ENCODE measurements at regions not wholly inside any gene's neighbourhood (a gene's known extent, or its start where the extent isn't known, plus 50 kb on each side); places are given as distances from the start of the nearest gene placed in this dataset.

GRCh38 chr7:46079421-46079820 is 158.3 kb upstream of the IGFBP3 start:
- Histone ChIP-seq H3K9me3 (ENCODE audit: insufficient read depth in 2 of 2, low read depth in 1 of 2, low read length in 1 of 2) (no peaks in the 10 kb centered on the region), H4K5ac (ENCODE audit: insufficient read length, low read depth, low read length) (no peak overlapping the region), H3K79me2 (ENCODE audit: control insufficient read depth in 1 of 2, insufficient read depth in 2 of 2, low read length in 2 of 2) (no peaks in the 10 kb centered on the region), H2BK20ac (ENCODE audit: low read length) (no peak overlapping the region), H3K36me3 (ENCODE audit: control insufficient read depth in 2 of 4, insufficient read depth in 4 of 4, low read length in 3 of 4) (no peaks in the 10 kb centered on the region), H3K4me3 (ENCODE audit: extremely low read depth in 1 of 4, insufficient read depth in 2 of 4, low read depth in 3 of 4, low read length in 4 of 4) (no peak overlapping the region), H2BK15ac (ENCODE audit: low read length) (no peak overlapping the region), H4K8ac (ENCODE audit: extremely low read depth, insufficient read depth, low read length) (no peak overlapping the region), H4K20me1 (replicated peaks in 1 of 2; ENCODE audit: control insufficient read depth in 1 of 2, insufficient read depth in 2 of 2, low read length in 2 of 2) (no peaks in the 10 kb centered on the region), H3K79me1 (ENCODE audit: low read depth, low read length) (no peaks in the 10 kb centered on the region), H3K56ac (replicated peaks; ENCODE audit: insufficient read length, low read depth, low read length) (no peak overlapping the region), H2BK120ac (replicated peaks; ENCODE audit: low read depth, low read length) (no peak overlapping the region), H4K91ac (replicated peaks; ENCODE audit: insufficient read length, low read length) (no peak overlapping the region), H3K27me3 (replicated peaks in 1 of 4; ENCODE audit: control insufficient read depth in 3 of 4, extremely low read depth in 1 of 4, insufficient read depth in 3 of 4, low read length in 3 of 4) (no peaks in the 10 kb centered on the region), H2BK5ac (ENCODE audit: low read depth, low read length) (no peak overlapping the region), H3K23ac (ENCODE audit: insufficient read length) (no peak overlapping the region), H2AK5ac (ENCODE audit: low read depth, low read length) (no peak overlapping the region), H3K9ac (replicated peaks in 1 of 4; ENCODE audit: extremely low read depth in 1 of 4, low read depth in 3 of 4, low read length in 3 of 4) (no peak overlapping the region), H2BK12ac (ENCODE audit: low read depth, low read length) (no peak overlapping the region), H3K23me2 (ENCODE audit: low read depth, low read length) (no peaks in the 10 kb centered on the region), H3K27ac (ENCODE audit: low read depth, low read length) (no peak overlapping the region), H3K14ac (ENCODE audit: insufficient read length) (no peak overlapping the region), H2AFZ (ENCODE audit: low read length) (no peak overlapping the region), H3K4me1 (replicated peaks in 1 of 4; ENCODE audit: control insufficient read depth in 3 of 4, insufficient read depth in 4 of 4, low read length in 3 of 4) (no peaks in the 10 kb centered on the region), H3K4ac (replicated peaks; ENCODE audit: insufficient read length, low read depth, low read length) (no peak overlapping the region), H3K18ac (ENCODE audit: extremely low read depth, low read length) (no peak overlapping the region), H3K4me2 (ENCODE audit: insufficient read depth in 1 of 2, low read depth in 2 of 2, low read length in 2 of 2) (no peak overlapping the region)
- DNase-seq (ENCODE audit: low read depth in 1 of 2, low spot score in 2 of 2), result no peak
- no peak for FAIRE-seq
- CTCF ChIA-PET (ENCODE audit: partially characterized antibody), result interaction anchor here (0.7 to 1.6 kb wide), 2 partner anchors 53 to 284 kb away, joined by 3 read pairs; no protein-coding TSS in a partner anchor
- WGBS, 2 experiments (ENCODE audit: extremely low coverage in 1 of 2, insufficient coverage in 1 of 2, insufficient read length in 1 of 2, insufficient replicate concordance in 2 of 2, low coverage in 1 of 2, low lambda C conversion rate in 2 of 2, missing lambda C conversion rate in 1 of 2), result 96% methylated on average over 2 of the region's 2 CpGs; no CpG with 5 or more reads in 1 of the 2 experiments
- TF ChIP-seq ATF3 (IDR thresholded peaks at IDR 0.05; ENCODE audit: insufficient read depth, low read depth, low read length) (no peak), BCL11A (IDR thresholded peaks at IDR 0.05; ENCODE audit: low read depth in 2 of 2, low read length in 2 of 2) (no peak), EZH2 (IDR thresholded peaks at IDR 0.05; ENCODE audit: low read depth, low read length, severe bottlenecking) (no peak), POLR2A (IDR thresholded peaks at IDR 0.05; ENCODE audit: control extremely low read depth in 1 of 2, low read depth in 2 of 2, low read length in 2 of 2) (no peak), POLR2AphosphoS5 (IDR thresholded peaks at IDR 0.05; ENCODE audit: low read depth, low read length) (no peak), CHD2 (IDR thresholded peaks at IDR 0.05; ENCODE audit: low read length) (no peak), BRCA1 (IDR thresholded peaks at IDR 0.05; ENCODE audit: low read depth, low read length) (no peak), CEBPB (IDR thresholded peaks at IDR 0.05; ENCODE audit: low read depth, low read length) (no peak), CHD1 (IDR thresholded peaks at IDR 0.05; ENCODE audit: low read depth, low read length) (no peak), JUN (IDR thresholded peaks at IDR 0.05; ENCODE audit: low read depth, low read length) (no peak), CREB1 (IDR thresholded peaks at IDR 0.05) (no peak), YY1 (IDR thresholded peaks at IDR 0.05; ENCODE audit: low read depth, low read length) (no peak)
- POLR2A ChIA-PET (ENCODE audit: partially characterized antibody), result no interaction called here

Data from H1 (cell line).